HuH-7.5 (cell line): ENCODE measurements at regions not wholly inside any gene's neighbourhood (a gene's known extent, or its start where the extent isn't known, plus 50 kb on each side); places are given as distances from the start of the nearest gene placed in this dataset.
"Not testable (repeated sequence)": the region's sequence is repeated elsewhere in the genome, so short reads cannot be mapped to it uniquely, and the experiment has no call there.

Experiments used
- DNase-seq: peaks from one replicate; pipeline ENCODE4 v3.0.0; 2011; ENCODE audit warnings: low spot score

GRCh38 chr5:91839233-91839632, 456.1 kb upstream of the ARRDC3 start:
- DNase-seq: no peak

GRCh38 chr5:91830361-91830953, 447.3 kb upstream of the ARRDC3 start:
- no peak for DNase-seq

GRCh38 chr5:91825618-91826017, 442.5 kb upstream of the ARRDC3 start:
- DNase-seq: no peak

GRCh38 chr5:91824406-91824805, 441.3 kb upstream of the ARRDC3 start:
- DNase-seq: no peak

GRCh38 chr5:91820874-91821273, 437.8 kb upstream of the ARRDC3 start:
- DNase-seq: no peak

GRCh38 chr5:91816681-91817080, 433.6 kb upstream of the ARRDC3 start:
- no peak for DNase-seq

- no peak for DNase-seq
Measured at GRCh38 chr5:91797576-91797975, 414.5 kb upstream of the ARRDC3 start.

- DNase-seq: no peak
Measured at GRCh38 chr5:91794856-91795548, 411.9 kb upstream of the ARRDC3 start.

GRCh38 chr5:91794455-91794854, 411.3 kb upstream of the ARRDC3 start:
- DNase-seq: no peak

- DNase-seq: no peak
Measured at GRCh38 chr5:91787718-91788117, 404.6 kb upstream of the ARRDC3 start.

GRCh38 chr5:91777671-91778070, 394.6 kb upstream of the ARRDC3 start:
- DNase-seq: no peak

GRCh38 chr5:91776249-91776648, 393.1 kb upstream of the ARRDC3 start:
- no peak for DNase-seq

- no peak for DNase-seq
Measured at GRCh38 chr5:91770400-91770799, 387.3 kb upstream of the ARRDC3 start.

GRCh38 chr5:91757383-91757782, 374.3 kb upstream of the ARRDC3 start:
- DNase-seq: not testable (repeated sequence)

GRCh38 chr5:91754990-91755389, 371.9 kb upstream of the ARRDC3 start:
- no peak for DNase-seq

GRCh38 chr5:91744470-91744869, 361.4 kb upstream of the ARRDC3 start:
- DNase-seq: not testable (repeated sequence)

GRCh38 chr5:91742550-91742949, 359.4 kb upstream of the ARRDC3 start:
- DNase-seq: no peak

GRCh38 chr5:91741764-91742505, 358.8 kb upstream of the ARRDC3 start:
- DNase-seq: no peak

- no peak for DNase-seq
Measured at GRCh38 chr5:91730026-91730425, 346.9 kb upstream of the ARRDC3 start.

- DNase-seq: no peak
Measured at GRCh38 chr5:91727463-91727862, 344.3 kb upstream of the ARRDC3 start.

- DNase-seq: no peak
Measured at GRCh38 chr5:91722736-91723467, 339.8 kb upstream of the ARRDC3 start.

GRCh38 chr5:91712718-91713117, 329.6 kb upstream of the ARRDC3 start:
- no peak for DNase-seq

GRCh38 chr5:91707521-91707841, 324.4 kb upstream of the ARRDC3 start:
- DNase-seq: no peak
